Stimulated activated CD8-positive, alpha-beta memory T cell treated with anti-CD3 and anti-CD28 coated beads, Interleukin-4, amount 100 ng/mL, for 1 hour (primary cell): ENCODE measurements at regions not wholly inside any gene's neighbourhood (a gene's known extent, or its start where the extent isn't known, plus 50 kb on each side); places are given as distances from the start of the nearest gene placed in this dataset.

Experiments
- DNase-seq, 2 donors: peaks; one replicate each; pipeline ENCODE4 v3.0.0-alpha.2; 2020; ENCODE audit warnings: low read depth in 2 of 2, low spot score in 1 of 2

GRCh38 chr3:27591312-27592210 is 107.4 kb upstream of the SLC4A7 start:
- no peak for DNase-seq

- no peak for DNase-seq
Observed at GRCh38 chr3:27590437-27591298, 106.5 kb upstream of the SLC4A7 start.

- no peak for DNase-seq
Observed at GRCh38 chr3:27589795-27590194, 105.6 kb upstream of the SLC4A7 start.

- DNase-seq: no peak
Observed at GRCh38 chr3:27585429-27585828, 101.2 kb upstream of the SLC4A7 start.

GRCh38 chr3:27584874-27585273 is 100.7 kb upstream of the SLC4A7 start:
- DNase-seq: no peak

- no peak for DNase-seq
Observed at GRCh38 chr3:27581852-27582251, 97.7 kb upstream of the SLC4A7 start.

GRCh38 chr3:27578032-27578431 is 93.8 kb upstream of the SLC4A7 start:
- DNase-seq: no peak

GRCh38 chr3:27577504-27577903 is 93.3 kb upstream of the SLC4A7 start:
- no peak for DNase-seq

GRCh38 chr3:27576171-27576570 is 92.0 kb upstream of the SLC4A7 start:
- no peak for DNase-seq

- no peak for DNase-seq
Observed at GRCh38 chr3:27575499-27575898, 91.3 kb upstream of the SLC4A7 start.

- no peak for DNase-seq
Observed at GRCh38 chr3:27574438-27574795, 90.2 kb upstream of the SLC4A7 start.

GRCh38 chr3:27573780-27574437 is 89.7 kb upstream of the SLC4A7 start:
- no peak for DNase-seq

- DNase-seq: no peak
Observed at GRCh38 chr3:27573138-27573537, 89.0 kb upstream of the SLC4A7 start.

- no peak for DNase-seq
Observed at GRCh38 chr3:27571345-27571744, 87.2 kb upstream of the SLC4A7 start.

GRCh38 chr3:27570421-27571106 is 86.4 kb upstream of the SLC4A7 start:
- no peak for DNase-seq

- no peak for DNase-seq
Observed at GRCh38 chr3:27568393-27568792, 84.2 kb upstream of the SLC4A7 start.

- DNase-seq: no peak
Observed at GRCh38 chr3:27567251-27567650, 83.1 kb upstream of the SLC4A7 start.

GRCh38 chr3:27565201-27565852 is 81.1 kb upstream of the SLC4A7 start:
- no peak for DNase-seq

GRCh38 chr3:27561576-27561975 is 77.4 kb upstream of the SLC4A7 start:
- DNase-seq: no peak

GRCh38 chr3:27560484-27561056 is 76.4 kb upstream of the SLC4A7 start:
- no peak for DNase-seq
